Keratinocyte (primary cell): ENCODE measurements at regions not wholly inside any gene's neighbourhood (a gene's known extent, or its start where the extent isn't known, plus 50 kb on each side); places are given as distances from the start of the nearest gene placed in this dataset.

ENCODE experiments used
- CTCF ChIP-seq, 3 experiments: IDR thresholded peaks in 1 of 3; conservative IDR thresholded peaks in 1 of 3; optimal IDR thresholded peaks in 1 of 3; 2 replicates in 2 of 3; 3 replicates in 1 of 3; pipeline versions ENCODE3 to v1.5.1; 2011; ENCODE audit warnings: low read length in 3 of 3, mild to moderate bottlenecking in 3 of 3, moderate library complexity in 2 of 3, control low read depth in 1 of 3, inconsistent platforms in 1 of 3; ENCODE audit not compliant: insufficient read depth in 2 of 3; ENCODE audit errors: extremely low read depth in 1 of 3
- EZH2 ChIP-seq: IDR thresholded peaks from one replicate; pipeline ENCODE4 v1.6.1; 2012; ENCODE audit warnings: inconsistent platforms, mild to moderate bottlenecking, low read length, moderate library complexity

GRCh38 chr16:16996827-16997226 is 473.9 kb downstream of the XYLT1 start:
- TF ChIP-seq CTCF (optimal IDR thresholded peaks at IDR 0.05 in 1 of 3, IDR thresholded peaks at IDR 0.05 in 1 of 3, conservative IDR thresholded peaks at IDR 0.05 in 1 of 3; ENCODE audit: extremely low read depth in 1 of 3, insufficient read depth in 2 of 3, low read length in 3 of 3) (peak in 1 of 3 experiments; percentile 12), EZH2 (no peak)
